Colonic mucosa (tissue), 4 donors: ENCODE measurements at regions not wholly inside any gene's neighbourhood (a gene's known extent, or its start where the extent isn't known, plus 50 kb on each side); places are given as distances from the start of the nearest gene placed in this dataset.

Source experiments
- DNase-seq: peaks from one replicate; pipeline ENCODE4 v3.0.0-alpha.2; 2020
- H3K27ac ChIP-seq: fragments of 200-600 bp; one replicate; pipeline ENCODE4 v1.8.0; 2021
- H3K27me3 ChIP-seq: fragments of 200-600 bp; one replicate; pipeline ENCODE4 v1.8.0; 2021
- H3K36me3 ChIP-seq: fragments of 200-600 bp; one replicate; pipeline ENCODE4 v1.8.0; 2021
- H3K4me1 ChIP-seq: fragments of 200-600 bp; one replicate; pipeline ENCODE4 v1.8.0; 2021; ENCODE audit warnings: mild to moderate bottlenecking
- H3K4me3 ChIP-seq: fragments of 200-600 bp; one replicate; pipeline ENCODE4 v1.8.0; 2021
- H3K9ac ChIP-seq, 2 donors: one replicate each; pipeline ENCODE4 v1.7.0; 2013; ENCODE audit warnings: control low read depth in 2 of 2, low read depth in 2 of 2, low read length in 2 of 2
- H3K9me3 ChIP-seq: fragments of 200-600 bp; one replicate; pipeline ENCODE4 v1.8.0; 2021
- intact Hi-C: fragments of 100-400 bp; cut with DNase I; formaldehyde crosslinking; loops from one replicate; pipeline ENCODE4 v1.14.1; 2022
- TF ChIP-seq, protein P1 (sequence below): fragments of 200-600 bp; IDR thresholded peaks from one replicate; pipeline ENCODE4 v1.8.0; 2022; ENCODE audit warnings: antibody characterized with exemption, mild to moderate bottlenecking
- donor health status: healthy.
- donor health status: DM: no; HTN: no; CAD: no.
- donor health status: DM: no; HTN: no; CAD: no.

DNA sequence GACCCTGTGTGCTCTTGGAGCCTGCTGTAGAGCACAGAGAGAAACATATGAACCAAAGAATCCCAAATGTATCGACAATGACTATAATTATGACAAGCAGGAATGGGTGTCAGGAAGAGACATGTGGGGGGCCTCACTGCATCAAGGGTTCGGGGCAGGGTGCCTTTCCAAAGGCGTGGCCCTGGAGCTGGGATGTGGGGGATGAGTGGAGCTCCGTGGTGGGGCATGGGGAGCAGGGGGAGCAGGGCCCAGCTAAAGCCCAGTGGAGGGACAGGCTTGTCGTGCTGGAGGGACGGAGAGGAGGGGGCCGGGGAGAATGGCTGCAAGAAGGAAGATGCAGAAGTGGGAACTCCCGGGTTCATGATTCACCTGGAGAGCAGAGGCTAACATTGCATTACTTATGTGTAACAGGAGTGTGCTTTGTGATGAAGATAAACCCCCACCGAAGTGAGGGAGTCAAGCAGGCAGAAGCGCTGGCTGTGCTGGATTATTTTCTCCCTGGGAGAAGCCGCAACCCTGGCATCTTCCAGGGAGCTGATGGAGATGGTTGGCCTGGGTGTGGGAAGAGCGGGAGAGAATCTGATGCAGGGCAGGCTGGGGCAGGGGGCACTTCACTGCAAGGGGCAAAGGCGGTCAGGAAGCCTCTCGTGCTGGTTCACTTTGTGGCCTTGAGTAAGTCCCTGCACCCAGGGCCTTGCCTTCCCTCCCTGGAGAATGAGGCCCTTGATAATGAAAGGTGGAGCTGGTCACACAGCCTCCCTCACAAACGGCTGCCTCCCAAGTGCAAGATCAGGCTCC, 124.6 kb upstream of the RUNX3 start:
- TF ChIP-seq, protein P1, sequence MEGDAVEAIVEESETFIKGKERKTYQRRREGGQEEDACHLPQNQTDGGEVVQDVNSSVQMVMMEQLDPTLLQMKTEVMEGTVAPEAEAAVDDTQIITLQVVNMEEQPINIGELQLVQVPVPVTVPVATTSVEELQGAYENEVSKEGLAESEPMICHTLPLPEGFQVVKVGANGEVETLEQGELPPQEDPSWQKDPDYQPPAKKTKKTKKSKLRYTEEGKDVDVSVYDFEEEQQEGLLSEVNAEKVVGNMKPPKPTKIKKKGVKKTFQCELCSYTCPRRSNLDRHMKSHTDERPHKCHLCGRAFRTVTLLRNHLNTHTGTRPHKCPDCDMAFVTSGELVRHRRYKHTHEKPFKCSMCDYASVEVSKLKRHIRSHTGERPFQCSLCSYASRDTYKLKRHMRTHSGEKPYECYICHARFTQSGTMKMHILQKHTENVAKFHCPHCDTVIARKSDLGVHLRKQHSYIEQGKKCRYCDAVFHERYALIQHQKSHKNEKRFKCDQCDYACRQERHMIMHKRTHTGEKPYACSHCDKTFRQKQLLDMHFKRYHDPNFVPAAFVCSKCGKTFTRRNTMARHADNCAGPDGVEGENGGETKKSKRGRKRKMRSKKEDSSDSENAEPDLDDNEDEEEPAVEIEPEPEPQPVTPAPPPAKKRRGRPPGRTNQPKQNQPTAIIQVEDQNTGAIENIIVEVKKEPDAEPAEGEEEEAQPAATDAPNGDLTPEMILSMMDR, result no peak
- H3K9ac ChIP-seq, result no peak overlapping the region
- no peaks in the 10 kb centered on the region for H3K4me1 ChIP-seq
- no peaks in the 10 kb centered on the region for H3K9me3 ChIP-seq
- H3K36me3 ChIP-seq, result no peaks in the 10 kb centered on the region
- intact Hi-C loops, result no loop called here
- H3K27ac ChIP-seq, result no peak overlapping the region
- H3K4me3 ChIP-seq, result no peak overlapping the region
- no peak for DNase-seq
- no peaks in the 10 kb centered on the region for H3K27me3 ChIP-seq

GRCh38 chr1:25053576-25054250, 123.6 kb upstream of the RUNX3 start:
- H3K4me1 ChIP-seq, result no peaks in the 10 kb centered on the region
- DNase-seq, result no peak
- H3K9ac ChIP-seq, result no peak overlapping the region
- H3K27ac ChIP-seq, result no peak overlapping the region
- H3K4me3 ChIP-seq, result no peak overlapping the region
- H3K36me3 ChIP-seq, result no peaks in the 10 kb centered on the region
- TF ChIP-seq, protein P1, result no peak
- H3K27me3 ChIP-seq, result no peaks in the 10 kb centered on the region
- H3K9me3 ChIP-seq, result no peaks in the 10 kb centered on the region
- intact Hi-C loops, result no loop called here

GRCh38 chr1:25051906-25052305, 121.8 kb upstream of the RUNX3 start:
- H3K4me1 ChIP-seq, result no peaks in the 10 kb centered on the region
- H3K4me3 ChIP-seq, result no peak overlapping the region
- H3K27ac ChIP-seq, result no peak overlapping the region
- intact Hi-C loops, result no loop called here
- no peak overlapping the region for H3K9ac ChIP-seq
- TF ChIP-seq, protein P1, result no peak
- DNase-seq, result no peak
- H3K36me3 ChIP-seq, result no peaks in the 10 kb centered on the region
- H3K9me3 ChIP-seq, result no peaks in the 10 kb centered on the region
- H3K27me3 ChIP-seq, result no peaks in the 10 kb centered on the region

GRCh38 chr1:25051504-25051903, 121.4 kb upstream of the RUNX3 start:
- no peak overlapping the region for H3K4me3 ChIP-seq
- H3K9ac ChIP-seq, result no peak overlapping the region
- TF ChIP-seq, protein P1, result no peak
- DNase-seq, result no peak
- no peaks in the 10 kb centered on the region for H3K9me3 ChIP-seq
- H3K27me3 ChIP-seq, result no peaks in the 10 kb centered on the region
- intact Hi-C loops, result no loop called here
- H3K27ac ChIP-seq, result no peak overlapping the region
- H3K36me3 ChIP-seq, result no peaks in the 10 kb centered on the region
- no peaks in the 10 kb centered on the region for H3K4me1 ChIP-seq

DNA sequence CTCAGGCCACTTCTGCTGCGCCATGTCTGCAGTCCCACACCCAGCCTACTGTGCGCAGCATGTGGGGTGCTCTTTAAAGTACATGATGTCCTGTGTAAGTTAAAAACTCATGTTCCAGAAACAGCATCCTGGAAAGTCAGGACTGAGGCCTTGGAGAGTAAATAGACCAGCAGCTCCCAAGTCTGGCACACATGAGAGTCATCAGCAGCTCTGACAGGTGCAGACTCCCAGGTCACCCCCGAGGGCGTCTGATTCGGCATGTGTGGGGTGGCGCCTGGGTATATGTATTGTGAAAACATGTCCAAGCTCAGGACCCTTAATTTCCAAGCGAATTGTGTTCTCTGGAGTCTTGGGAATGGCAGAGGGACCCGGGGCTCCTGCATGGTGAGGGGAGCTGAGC, 120.1 kb upstream of the RUNX3 start:
- Histone ChIP-seq H3K9me3 (no peaks in the 10 kb centered on the region), H3K27me3 (no peaks in the 10 kb centered on the region), H3K36me3 (no peaks in the 10 kb centered on the region), H3K27ac (no peak overlapping the region), H3K4me1 (no peaks in the 10 kb centered on the region), H3K9ac (no peak overlapping the region), H3K4me3 (no peak overlapping the region)
- TF ChIP-seq, protein P1, result no peak
- DNase-seq, result no peak
- intact Hi-C loops, result no loop called here
